Small intestine (tissue), 7 donors: ENCODE measurements at regions not wholly inside any gene's neighbourhood (a gene's known extent, or its start where the extent isn't known, plus 50 kb on each side); places are given as distances from the start of the nearest gene placed in this dataset.
A peak's percentile ranks its signal among the peaks of the same experiment; 100 is the strongest.
"Not testable (repeated sequence)": the region's sequence is repeated elsewhere in the genome, so short reads cannot be mapped to it uniquely, and the experiment has no call there.

ENCODE experiments used
- DNase-seq, 2 donors: peaks; one replicate each; pipeline versions ENCODE4 v3.0.0 to v3.0.0-alpha.2; 2013
- FAIRE-seq: peaks from 2 replicates; lab custom pipeline; 2012; peaks lifted over from hg19 to GRCh38; lab: Jason Lieb, UNC
- H3K27ac ChIP-seq, 3 donors: one replicate each; pipeline ENCODE4 v1.5.1; 2013; ENCODE audit warnings: low read length in 2 of 3, mild to moderate bottlenecking in 2 of 3, control low read depth in 1 of 3, inconsistent platforms in 1 of 3, low read depth in 1 of 3, moderate library complexity in 1 of 3
- H3K27me3 ChIP-seq, 3 donors: one replicate each; pipeline ENCODE4 v1.6.1; 2013; ENCODE audit warnings: low read length in 3 of 3, inconsistent platforms in 1 of 3; ENCODE audit not compliant: control insufficient read depth in 3 of 3, insufficient read depth in 3 of 3
- H3K36me3 ChIP-seq, 3 donors: one replicate each; pipeline ENCODE4 v1.6.1; 2013; ENCODE audit warnings: low read length in 3 of 3, inconsistent platforms in 1 of 3, low read depth in 1 of 3, mild to moderate bottlenecking in 1 of 3, moderate library complexity in 1 of 3; ENCODE audit not compliant: control insufficient read depth in 3 of 3, insufficient read depth in 2 of 3
- H3K4me1 ChIP-seq, 3 donors: one replicate each; pipeline ENCODE4 v1.6.1; 2013; ENCODE audit warnings: low read length in 2 of 3, inconsistent platforms in 1 of 3, low read depth in 1 of 3, mild to moderate bottlenecking in 1 of 3, moderate library complexity in 1 of 3; ENCODE audit not compliant: control insufficient read depth in 3 of 3, insufficient read depth in 2 of 3
- H3K4me3 ChIP-seq, 3 donors: one replicate each; pipeline ENCODE4 v1.5.1; 2013; ENCODE audit warnings: low read length in 3 of 3, control low read depth in 1 of 3, inconsistent platforms in 1 of 3, low read depth in 1 of 3, mild to moderate bottlenecking in 1 of 3, moderate library complexity in 1 of 3
- H3K9me3 ChIP-seq, 2 donors: one replicate each; pipeline ENCODE4 v1.6.1; 2013; ENCODE audit warnings: low read depth in 1 of 2, low read length in 1 of 2; ENCODE audit not compliant: control insufficient read depth in 2 of 2, insufficient read depth in 1 of 2
- WGBS, 3 donors: extraction: QIAGEN DNeasy Blood & Tissue Kit; methylation state at CpG; one replicate each; pipeline ENCODE4 v1.1.7; 2013; 5-methylcytosine and 5-hydroxymethylcytosine counted together
- donor health status: healthy with polysubstance abuse.
- donor health status: control.
- donor health status: control.
- donor health status: Bipolar disorder and iron deficiency.
- donor health status: healthy.

DNA sequence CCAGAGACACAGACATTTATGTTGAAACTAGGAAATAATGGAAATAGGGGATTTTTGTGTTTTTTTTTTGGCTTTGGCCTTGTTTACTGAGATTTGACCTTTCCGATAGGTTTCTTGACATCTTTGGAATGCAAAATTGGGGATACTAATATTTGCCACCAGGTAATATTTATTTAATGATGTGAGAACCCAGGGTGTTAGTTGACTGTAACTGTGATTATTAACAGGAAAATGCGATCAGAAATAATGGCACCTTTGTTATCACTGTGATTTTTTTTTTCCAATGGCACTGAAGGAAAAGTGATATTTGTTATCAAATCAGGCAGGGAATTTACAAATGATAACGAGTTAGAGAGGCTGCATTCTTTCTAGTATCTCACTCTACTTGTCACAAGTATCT, 330.5 kb downstream of the SOX4 start:
- Histone ChIP-seq H3K27me3 (no peaks in the 10 kb centered on the region), H3K36me3 (no peaks in the 10 kb centered on the region), H3K27ac (no peak overlapping the region), H3K9me3 (no peaks in the 10 kb centered on the region), H3K4me1 (peaks cover 0 to 3% (median 0%) of the 10 kb centered on the region in 3 donors), H3K4me3 (no peak overlapping the region)
- 60 to 77% (median 63%) methylated on average over 3 of the region's 3 CpGs for WGBS, 3 donors
- FAIRE-seq (no peak), DNase-seq (no peak)

DNA sequence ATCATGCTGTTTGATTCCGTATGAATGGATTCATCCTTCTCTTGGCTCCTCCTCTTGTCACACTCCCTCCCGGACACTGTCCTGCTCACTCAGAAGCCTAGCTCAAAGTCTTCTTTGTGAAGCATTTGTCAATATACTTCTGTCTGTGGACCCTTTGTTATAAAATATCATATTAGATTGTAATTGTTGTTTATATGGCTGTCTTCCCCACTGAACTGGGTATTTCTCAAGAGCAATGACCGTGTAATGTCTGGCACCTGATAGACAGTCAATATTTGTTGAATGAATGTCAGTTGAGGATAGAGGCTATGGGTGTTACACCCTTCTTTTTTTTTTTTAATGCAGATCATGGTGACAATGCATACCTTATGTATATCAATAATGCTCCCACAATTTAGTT, 335.3 kb downstream of the SOX4 start:
- FAIRE-seq (no peak), DNase-seq (peak in 1 of 2 donors; percentile 43)
- 20 to 59% (median 42%) methylated on average over 3 of the region's 3 CpGs for WGBS, 3 donors
- H3K27ac ChIP-seq: no peak overlapping the region
- peaks cover 0 to 3% (median 0%) of the 10 kb centered on the region in 3 donors for H3K4me1 ChIP-seq
- H3K27me3 ChIP-seq: no peaks in the 10 kb centered on the region
- H3K4me3 ChIP-seq: no peak overlapping the region
- H3K9me3 ChIP-seq: peaks cover 0 to 6% of the 10 kb centered on the region in 2 donors
- no peaks in the 10 kb centered on the region for H3K36me3 ChIP-seq

DNA sequence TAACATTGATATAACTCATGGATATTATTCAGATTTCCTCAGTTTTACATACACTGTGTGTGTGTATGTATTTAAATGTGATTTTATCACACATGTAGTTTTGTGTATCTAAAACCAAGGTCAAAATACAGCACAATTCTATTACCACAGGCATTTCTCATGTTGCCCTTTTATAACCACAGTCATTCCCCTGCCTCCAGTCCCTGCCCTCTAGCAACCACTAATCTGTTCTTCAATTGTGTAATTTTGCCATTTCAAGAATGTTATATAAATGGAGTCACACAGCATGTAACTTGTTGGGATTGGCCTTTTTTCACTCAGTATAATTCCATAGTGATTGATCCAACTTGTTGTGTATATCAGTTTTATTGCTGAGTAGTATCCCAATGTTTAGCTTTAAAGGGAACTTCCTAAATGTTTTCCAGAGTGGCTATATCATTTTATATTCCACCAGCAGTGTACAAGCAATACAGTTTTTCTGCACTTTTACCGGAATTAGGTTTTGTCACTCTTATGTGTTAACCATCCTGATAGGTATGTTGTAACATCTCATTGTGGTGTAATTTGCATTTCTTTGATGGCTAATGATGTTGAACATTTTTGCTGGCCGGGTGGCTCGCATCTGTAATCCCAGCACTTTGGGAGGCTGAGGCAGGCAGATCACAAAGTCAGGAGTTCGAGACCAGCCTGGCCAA, 338.2 kb downstream of the SOX4 start:
- Histone ChIP-seq H3K36me3 (no peaks in the 10 kb centered on the region), H3K27ac (no peak overlapping the region), H3K4me3 (no peak overlapping the region), H3K4me1 (peaks cover 0 to 3% (median 0%) of the 10 kb centered on the region in 3 donors), H3K9me3 (peaks cover 0 to 6% of the 10 kb centered on the region in 2 donors), H3K27me3 (no peaks in the 10 kb centered on the region)
- DNase-seq: no peak
- 88 to 93% (median 93%) methylated on average over 4 of the region's 4 CpGs for WGBS, 3 donors
- no peak for FAIRE-seq

DNA sequence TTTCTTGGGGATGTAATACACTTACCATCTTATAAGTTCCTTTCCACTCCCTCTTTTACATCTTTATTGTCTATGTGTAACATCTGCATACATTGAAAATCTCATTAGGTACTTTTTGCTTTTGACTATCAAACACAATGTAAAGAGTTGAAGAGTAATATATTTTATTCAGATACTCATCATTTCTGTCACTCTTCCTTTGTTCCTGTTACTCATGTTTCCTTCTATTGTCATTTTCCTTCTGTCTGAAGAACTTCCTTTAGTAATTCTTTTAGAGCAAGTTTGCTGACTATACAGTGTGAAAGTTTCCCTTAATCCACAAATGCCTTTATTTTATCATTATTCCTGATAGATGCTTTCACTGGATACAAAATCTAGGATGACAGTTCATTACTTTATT, 339.8 kb downstream of the SOX4 start:
- Histone ChIP-seq H3K4me3 (no peak overlapping the region), H3K9me3 (peaks cover 0 to 6% of the 10 kb centered on the region in 2 donors), H3K36me3 (no peaks in the 10 kb centered on the region), H3K27ac (no peak overlapping the region), H3K27me3 (no peaks in the 10 kb centered on the region), H3K4me1 (peaks cover 0 to 3% (median 0%) of the 10 kb centered on the region in 3 donors)
- DNase-seq (no peak), FAIRE-seq (no peak)

DNA sequence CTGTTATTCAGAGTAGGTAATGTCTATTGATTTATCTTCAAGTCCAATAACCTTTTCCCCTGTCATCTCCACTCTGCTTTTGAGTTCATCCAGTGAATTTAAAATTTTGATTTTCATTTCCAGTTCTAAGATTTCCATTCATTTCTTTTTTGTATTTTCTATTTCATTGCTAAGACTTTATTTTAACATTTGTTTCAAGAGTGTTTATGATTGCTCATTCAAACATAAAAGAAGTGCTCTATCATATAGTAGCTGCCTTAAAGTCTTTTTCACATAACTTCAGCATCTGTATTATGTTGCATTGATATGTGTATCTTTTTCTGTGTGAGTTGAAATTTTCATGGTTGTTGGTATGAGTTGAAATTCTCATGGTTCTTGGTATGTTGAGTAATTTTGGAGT, 341.6 kb downstream of the SOX4 start:
- Histone ChIP-seq H3K4me1 (no peaks in the 10 kb centered on the region), H3K27me3 (no peaks in the 10 kb centered on the region), H3K27ac (no peak overlapping the region), H3K4me3 (no peak overlapping the region), H3K9me3 (peaks cover 0 to 6% of the 10 kb centered on the region in 2 donors), H3K36me3 (no peaks in the 10 kb centered on the region)
- FAIRE-seq (no peak), DNase-seq (no peak)

DNA sequence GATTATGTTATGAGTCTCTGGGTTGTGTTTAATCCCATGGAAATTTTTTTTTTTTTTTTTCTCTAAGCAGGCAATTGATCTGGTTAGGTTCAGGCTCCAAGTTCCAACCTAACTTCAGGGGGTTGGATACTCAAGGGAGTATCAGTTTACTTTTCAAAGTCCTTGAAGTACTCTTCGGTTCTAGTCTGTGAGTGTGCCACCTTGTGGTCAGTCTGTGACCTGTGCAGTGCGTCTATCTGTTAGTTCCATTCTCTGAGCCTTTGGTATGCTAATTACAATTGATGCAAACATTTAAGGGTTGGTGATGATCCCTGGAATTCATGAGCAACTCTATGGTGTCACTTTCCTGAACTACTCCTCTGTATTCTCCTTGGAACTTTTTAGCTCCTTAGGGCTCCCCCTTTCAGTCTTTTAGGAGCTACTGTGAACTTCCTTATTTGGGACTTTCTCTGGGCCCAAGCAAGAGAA, 342.0 kb downstream of the SOX4 start:
- H3K4me1 ChIP-seq: no peaks in the 10 kb centered on the region
- no peak overlapping the region for H3K4me3 ChIP-seq
- FAIRE-seq: no peak
- 5 to 42% (median 21%) methylated on average over 2 of the region's 2 CpGs for WGBS, 3 donors
- H3K36me3 ChIP-seq: no peaks in the 10 kb centered on the region
- no peak overlapping the region for H3K27ac ChIP-seq
- no peaks in the 10 kb centered on the region for H3K27me3 ChIP-seq
- peaks cover 0 to 6% of the 10 kb centered on the region in 2 donors for H3K9me3 ChIP-seq
- peak; percentile 42 to 47 for DNase-seq

DNA sequence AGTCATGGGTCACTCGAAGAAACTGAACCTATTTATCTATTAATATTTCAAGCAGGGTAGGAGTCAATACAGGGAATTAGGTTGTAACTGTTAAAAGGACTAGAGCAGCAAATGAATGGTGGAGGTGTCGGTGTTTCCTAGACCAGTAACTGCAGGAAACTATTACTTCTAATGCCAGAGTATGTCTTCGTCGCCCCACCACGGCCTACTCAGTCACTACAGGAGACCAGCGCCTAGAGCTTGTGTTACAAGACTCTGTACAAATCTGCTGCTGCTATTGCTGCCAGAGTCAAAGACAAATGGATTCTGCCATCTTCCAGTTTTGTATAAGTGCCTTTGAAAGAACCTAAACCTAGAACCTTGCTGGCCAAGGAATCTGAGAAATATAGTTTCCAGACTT, 343.9 kb downstream of the SOX4 start:
- WGBS, 3 donors: 82 to 96% (median 88%) methylated on average over 6 of the region's 6 CpGs
- Histone ChIP-seq H3K4me1 (peaks cover 0 to 1% (median 0%) of the 10 kb centered on the region in 3 donors), H3K27me3 (no peaks in the 10 kb centered on the region), H3K9me3 (peaks cover 0 to 2% of the 10 kb centered on the region in 2 donors), H3K27ac (no peak overlapping the region), H3K36me3 (no peaks in the 10 kb centered on the region), H3K4me3 (no peak overlapping the region)
- FAIRE-seq (no peak), DNase-seq (no peak)

DNA sequence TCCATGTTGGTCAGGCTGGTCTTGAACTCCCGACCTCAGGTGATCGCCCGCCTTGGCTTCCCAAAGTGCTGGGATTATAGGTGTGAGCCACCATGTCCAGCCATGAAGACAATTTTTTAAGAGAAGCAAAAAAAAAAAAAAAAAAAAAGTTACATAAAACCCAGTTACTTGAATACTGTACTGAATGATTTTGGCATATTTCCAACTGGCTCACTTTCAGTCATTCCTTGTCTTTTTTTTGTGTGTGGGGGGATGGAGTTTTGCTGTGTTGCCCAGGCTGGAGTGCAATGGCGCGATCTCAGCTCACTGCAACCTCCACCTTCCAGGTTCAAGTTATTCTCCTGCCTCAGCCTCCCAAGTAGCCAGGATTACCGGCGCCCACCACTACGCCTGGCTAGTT, 345.5 kb downstream of the SOX4 start:
- not testable (repeated sequence) for H3K27ac ChIP-seq, H3K4me1 ChIP-seq, H3K4me3 ChIP-seq, H3K9me3 ChIP-seq, H3K36me3 ChIP-seq, DNase-seq, H3K27me3 ChIP-seq, FAIRE-seq
- WGBS, 3 donors: 87 to 91% (median 88%) methylated on average over 8 of the region's 8 CpGs

DNA sequence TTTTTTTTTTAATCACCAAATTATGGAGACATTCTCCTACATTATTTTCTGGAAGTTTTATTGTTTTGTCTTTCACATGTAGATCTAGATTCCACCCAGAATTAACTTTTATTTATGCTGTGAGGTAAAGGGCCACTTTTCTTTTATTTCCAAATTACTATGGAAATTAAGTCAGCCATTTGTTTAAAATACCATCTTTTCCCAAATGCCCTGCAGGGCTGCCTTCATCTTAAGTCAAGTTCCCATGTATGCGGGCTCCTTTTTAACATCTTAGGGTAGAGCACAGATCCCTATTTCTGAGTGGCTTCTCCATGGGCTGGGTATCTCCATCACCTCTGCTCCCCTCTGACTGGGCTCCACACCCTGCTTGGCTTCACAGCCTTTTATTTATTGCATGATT, 348.4 kb downstream of the SOX4 start:
- no peaks in the 10 kb centered on the region for H3K27me3 ChIP-seq
- WGBS, 3 donors: 95 to 100% (median 96%) methylated on average over 1 of the region's 1 CpG
- H3K4me3 ChIP-seq: no peak overlapping the region
- no peaks in the 10 kb centered on the region for H3K36me3 ChIP-seq
- FAIRE-seq (no peak), DNase-seq (no peak)
- no peaks in the 10 kb centered on the region for H3K9me3 ChIP-seq
- peaks cover 0 to 5% (median 0%) of the 10 kb centered on the region in 3 donors for H3K4me1 ChIP-seq
- no peak overlapping the region for H3K27ac ChIP-seq
